GM12892 (cell line): ENCODE measurements at regions not wholly inside any gene's neighbourhood (a gene's known extent, or its start where the extent isn't known, plus 50 kb on each side); places are given as distances from the start of the nearest gene placed in this dataset.

ENCODE experiments used
- DNase-seq: peaks from one replicate; pipeline ENCODE4 v3.0.0; 2011; ENCODE audit not compliant: insufficient read length
- FAIRE-seq: peaks from 2 replicates; lab custom pipeline; 2011; peaks lifted over from hg19 to GRCh38; lab: Jason Lieb, UNC
- POLR2A ChIP-seq: IDR thresholded peaks from 2 replicates; pipeline ENCODE4 v1.6.1; 2011; ENCODE audit warnings: low read depth, low read length, control low read depth
- POLR2AphosphoS5 ChIP-seq: IDR thresholded peaks from 2 replicates; pipeline ENCODE4 v1.6.1; 2011; ENCODE audit warnings: low read depth, low read length, control low read depth
- TAF1 ChIP-seq: IDR thresholded peaks from 2 replicates; pipeline ENCODE4 v1.6.1; 2011; ENCODE audit warnings: low read depth, mild to moderate bottlenecking, control low read depth, low read length, borderline replicate concordance

DNA sequence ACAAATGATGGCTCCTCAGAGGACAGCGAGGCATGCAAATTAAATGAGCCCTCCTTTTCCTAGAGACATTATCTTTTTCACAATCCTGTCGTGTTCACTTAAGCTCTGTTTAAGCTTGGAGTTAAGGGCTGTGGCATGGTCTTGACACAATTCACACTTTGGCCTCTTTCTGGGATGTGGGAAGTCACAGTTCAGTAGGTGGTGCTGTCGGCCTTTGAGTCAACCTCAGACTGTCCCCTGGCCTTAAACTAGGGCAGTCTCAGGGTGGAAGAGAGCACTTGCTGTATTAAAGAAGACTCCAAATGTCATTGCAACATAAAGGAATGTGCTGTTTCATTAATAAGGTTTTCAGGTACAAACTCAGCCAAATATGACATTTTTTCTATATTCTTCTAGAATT, 351.0 kb downstream of the MCTP2 start:
- FAIRE-seq, result peak; percentile 9
- no peak for TF ChIP-seq POLR2AphosphoS5
- TF ChIP-seq POLR2A, result no peak
- TF ChIP-seq TAF1, result no peak
- DNase-seq, result no peak

DNA sequence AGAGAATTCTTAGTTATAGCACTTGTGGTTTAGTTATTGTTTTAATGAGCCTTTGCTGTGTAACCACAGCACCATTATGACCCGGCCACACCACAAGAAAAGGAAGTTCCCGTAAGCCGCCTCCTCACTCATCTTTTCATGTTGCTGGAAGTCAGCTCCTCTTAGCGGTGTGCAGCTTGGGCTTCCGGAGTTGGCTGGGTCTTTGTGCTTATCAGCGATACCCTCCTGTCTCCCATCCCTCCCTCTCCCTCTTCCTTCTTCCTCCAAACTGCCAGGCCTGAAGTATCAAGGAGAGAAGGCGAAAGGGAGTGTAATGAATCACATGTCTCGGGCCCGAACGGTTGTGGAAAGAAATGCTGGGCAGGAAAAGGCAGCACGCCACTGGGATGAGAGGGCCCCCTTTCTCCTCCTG, 353.5 kb downstream of the MCTP2 start:
- TF ChIP-seq POLR2A (no peak), POLR2AphosphoS5 (no peak), TAF1 (no peak)
- DNase-seq (no peak), FAIRE-seq (peak; percentile 77)

DNA sequence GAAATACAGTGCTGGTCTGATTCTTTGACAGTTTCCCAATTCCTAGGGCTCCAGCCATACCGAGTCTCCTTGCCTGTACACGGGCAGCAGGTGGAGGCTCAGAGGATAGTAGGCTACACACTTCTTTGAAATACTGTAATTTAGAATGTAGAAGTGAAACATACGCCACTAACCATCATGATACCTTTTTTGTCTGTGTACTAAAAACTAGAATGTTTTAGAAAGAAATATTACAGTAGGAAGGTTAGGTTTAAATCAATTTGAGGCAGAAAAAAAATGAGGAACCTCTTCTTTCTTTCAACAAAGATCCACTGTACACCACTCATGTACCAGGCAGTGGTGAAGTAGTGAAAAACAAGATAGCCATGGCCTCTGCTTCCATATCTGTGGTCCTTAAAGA, 354.7 kb downstream of the MCTP2 start:
- peak; percentile 82 for FAIRE-seq
- TF ChIP-seq TAF1 (no peak), POLR2A (no peak), POLR2AphosphoS5 (no peak)
- no peak for DNase-seq

GRCh38 chr15:94587113-94587512, 355.8 kb downstream of the MCTP2 start:
- DNase-seq (no peak), FAIRE-seq (no peak)
- TF ChIP-seq POLR2A (no peak), TAF1 (no peak), POLR2AphosphoS5 (no peak)

GRCh38 chr15:94588993-94589392, 357.6 kb downstream of the MCTP2 start:
- FAIRE-seq (no peak), DNase-seq (no peak)
- TF ChIP-seq POLR2AphosphoS5 (no peak), TAF1 (no peak), POLR2A (no peak)

GRCh38 chr15:94592495-94592894, 361.1 kb downstream of the MCTP2 start:
- TF ChIP-seq POLR2AphosphoS5, result no peak
- TF ChIP-seq TAF1, result no peak
- TF ChIP-seq POLR2A, result no peak
- no peak for DNase-seq
- no peak for FAIRE-seq

DNA sequence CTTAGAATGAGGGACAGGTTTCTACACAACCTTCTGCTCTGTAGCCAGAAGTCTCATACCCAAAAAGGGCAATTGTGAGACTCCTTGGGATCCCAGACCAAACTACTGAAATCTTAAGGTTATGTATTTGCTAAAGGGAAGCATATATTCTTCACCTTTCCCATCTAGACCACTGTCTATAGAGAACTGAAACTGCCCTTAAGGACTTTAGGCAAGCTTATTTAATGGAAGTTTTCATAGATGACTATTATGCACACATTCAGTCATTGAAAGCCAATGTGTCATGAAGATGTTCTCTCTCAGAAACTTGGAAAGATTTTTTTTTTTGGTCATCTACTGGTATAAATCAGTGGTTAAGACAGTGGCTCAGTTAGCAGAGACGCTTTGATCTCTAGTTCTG, 365.3 kb downstream of the MCTP2 start:
- FAIRE-seq (no peak), DNase-seq (no peak)
- no peak for TF ChIP-seq TAF1
- no peak for TF ChIP-seq POLR2AphosphoS5
- TF ChIP-seq POLR2A, result no peak

GRCh38 chr15:94600505-94600904, 369.1 kb downstream of the MCTP2 start:
- DNase-seq (no peak), FAIRE-seq (no peak)
- no peak for TF ChIP-seq POLR2AphosphoS5
- TF ChIP-seq POLR2A, result no peak
- TF ChIP-seq TAF1, result no peak

GRCh38 chr15:94602754-94603470, 371.6 kb downstream of the MCTP2 start:
- DNase-seq, result no peak
- no peak for FAIRE-seq
- TF ChIP-seq POLR2AphosphoS5, result no peak
- TF ChIP-seq POLR2A, result no peak
- TF ChIP-seq TAF1, result no peak

- no peak for DNase-seq
- TF ChIP-seq POLR2A (no peak), TAF1 (no peak), POLR2AphosphoS5 (no peak)
- no peak for FAIRE-seq
These were observed 374.9 kb downstream of the MCTP2 start for GRCh38 chr15:94606286-94606685.

GRCh38 chr15:94607176-94607654, 375.9 kb downstream of the MCTP2 start:
- FAIRE-seq (no peak), DNase-seq (no peak)
- TF ChIP-seq POLR2A (no peak), TAF1 (no peak), POLR2AphosphoS5 (no peak)

DNA sequence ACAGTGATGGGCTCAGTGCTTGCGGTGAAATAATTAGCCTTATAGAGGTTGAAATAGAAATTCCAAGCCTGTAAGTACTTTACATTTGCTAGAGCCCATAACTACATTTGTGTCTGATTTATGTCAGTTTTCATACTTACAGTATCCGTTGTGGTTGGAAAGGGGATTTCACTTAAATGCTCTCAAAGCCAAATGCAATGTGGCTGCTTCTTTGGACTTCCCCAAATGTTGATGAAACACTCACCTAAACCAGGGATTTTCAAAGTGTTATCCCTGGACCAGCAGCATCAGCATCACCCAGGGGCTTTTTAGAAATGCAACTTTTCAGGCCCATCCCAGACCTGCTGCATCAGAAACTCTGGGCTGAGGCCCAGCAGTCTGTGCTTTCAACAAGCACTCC, 378.7 kb downstream of the MCTP2 start:
- DNase-seq (no peak), FAIRE-seq (no peak)
- TF ChIP-seq TAF1 (no peak), POLR2AphosphoS5 (no peak), POLR2A (no peak)

GRCh38 chr15:94610485-94610884, 379.1 kb downstream of the MCTP2 start:
- no peak for FAIRE-seq
- TF ChIP-seq TAF1 (no peak), POLR2A (no peak), POLR2AphosphoS5 (no peak)
- no peak for DNase-seq
